ENCODE measurements at regions not wholly inside any gene's neighbourhood (a gene's known extent, or its start where the extent isn't known, plus 50 kb on each side); places are given as distances from the start of the nearest gene placed in this dataset.

DNA sequence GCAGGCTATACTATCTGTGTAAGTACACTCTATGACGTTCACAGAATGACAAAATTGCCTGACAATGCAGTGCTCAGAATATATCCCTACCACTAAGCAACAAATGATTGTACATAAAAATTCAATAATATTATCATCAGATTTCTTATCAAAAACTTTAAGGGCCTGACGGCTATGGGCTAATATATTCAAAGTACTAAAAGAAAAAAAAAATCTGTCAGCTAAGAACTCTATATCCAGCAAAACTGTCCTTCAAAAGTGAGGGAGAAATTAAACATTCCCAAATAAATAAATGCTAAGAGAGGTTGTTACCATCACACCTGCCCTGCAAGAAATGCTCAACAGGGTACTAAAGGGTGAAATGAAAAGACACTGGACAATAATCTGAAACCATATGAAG is 127.3 kb downstream of the TM2D1 start:
- POLR2A ChIA-PET, result no interaction called here
- H3K4me3 Mint-ChIP-seq, result no peak overlapping the region
- no peak for ATAC-seq (ENCODE audit: low read depth)

DNA sequence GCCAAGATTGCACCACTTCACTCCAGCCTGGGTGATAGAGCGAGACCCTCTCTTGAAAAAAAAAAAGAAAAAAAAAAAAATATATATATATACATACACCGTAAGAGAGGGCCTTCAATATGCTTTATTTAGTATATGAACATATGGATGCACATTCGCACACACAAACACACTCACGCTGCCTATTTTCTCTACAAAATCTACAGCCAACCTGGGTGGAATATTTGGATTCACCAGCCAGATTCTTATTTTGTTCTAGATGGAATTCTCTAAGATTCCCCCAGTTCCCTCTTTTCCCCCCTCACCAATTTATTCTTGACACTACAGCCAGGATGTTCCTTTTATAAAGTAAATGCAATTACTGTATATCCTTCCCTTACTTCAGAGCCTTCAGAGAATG is 131.6 kb downstream of the TM2D1 start:
- Histone ChIP-seq H2AFZ (ENCODE audit: insufficient read depth, low read depth, low read length, poor library complexity, severe bottlenecking) (no peak overlapping the region), H3K9me3 (ENCODE audit: control extremely low read depth in 1 of 3, control insufficient read depth in 2 of 3, insufficient read depth in 1 of 3, low read length in 2 of 3) (peaks cover 0 to 7% (median 0%) of the 10 kb centered on the region in 3 donors), H3K36me3 (replicated peaks in 1 of 2; ENCODE audit: control extremely low read depth in 1 of 2, control insufficient read depth in 1 of 2, extremely low read depth in 1 of 2, insufficient read depth in 2 of 2, low read length in 1 of 2) (no peaks in the 10 kb centered on the region), H3K4me2 (replicated peaks; ENCODE audit: low read depth, low read length, poor library complexity, severe bottlenecking) (no peak overlapping the region), H3K4me3 (ENCODE audit: control extremely low read depth in 1 of 5, extremely low read depth in 1 of 5, insufficient read depth in 1 of 5, low read depth in 2 of 5, low read length in 4 of 5) (no peak overlapping the region), H3K27me3 (replicated peaks in 1 of 4; ENCODE audit: control extremely low read depth in 1 of 4, control insufficient read depth in 3 of 4, insufficient read depth in 4 of 4, low read length in 3 of 4) (peaks cover 0 to 3% (median 0%) of the 10 kb centered on the region in 4 experiments), H3K27ac (ENCODE audit: low read length in 2 of 2) (no peak overlapping the region), H3K9ac (ENCODE audit: low read length) (no peak overlapping the region), H4K20me1 (ENCODE audit: control insufficient read depth, insufficient read depth, low read length, poor library complexity, severe bottlenecking) (no peaks in the 10 kb centered on the region), H3K4me1 (ENCODE audit: control insufficient read depth in 2 of 2, insufficient read depth in 2 of 2, low read length in 2 of 2) (no peaks in the 10 kb centered on the region), H3K79me2 (ENCODE audit: control insufficient read depth, insufficient read depth, low read length) (no peaks in the 10 kb centered on the region)
- TF ChIP-seq EZH2 (IDR thresholded peaks at IDR 0.05; ENCODE audit: borderline replicate concordance, insufficient read depth, low read depth, low read length, poor library complexity, severe bottlenecking), result no peak
- TF ChIP-seq, protein P1, sequence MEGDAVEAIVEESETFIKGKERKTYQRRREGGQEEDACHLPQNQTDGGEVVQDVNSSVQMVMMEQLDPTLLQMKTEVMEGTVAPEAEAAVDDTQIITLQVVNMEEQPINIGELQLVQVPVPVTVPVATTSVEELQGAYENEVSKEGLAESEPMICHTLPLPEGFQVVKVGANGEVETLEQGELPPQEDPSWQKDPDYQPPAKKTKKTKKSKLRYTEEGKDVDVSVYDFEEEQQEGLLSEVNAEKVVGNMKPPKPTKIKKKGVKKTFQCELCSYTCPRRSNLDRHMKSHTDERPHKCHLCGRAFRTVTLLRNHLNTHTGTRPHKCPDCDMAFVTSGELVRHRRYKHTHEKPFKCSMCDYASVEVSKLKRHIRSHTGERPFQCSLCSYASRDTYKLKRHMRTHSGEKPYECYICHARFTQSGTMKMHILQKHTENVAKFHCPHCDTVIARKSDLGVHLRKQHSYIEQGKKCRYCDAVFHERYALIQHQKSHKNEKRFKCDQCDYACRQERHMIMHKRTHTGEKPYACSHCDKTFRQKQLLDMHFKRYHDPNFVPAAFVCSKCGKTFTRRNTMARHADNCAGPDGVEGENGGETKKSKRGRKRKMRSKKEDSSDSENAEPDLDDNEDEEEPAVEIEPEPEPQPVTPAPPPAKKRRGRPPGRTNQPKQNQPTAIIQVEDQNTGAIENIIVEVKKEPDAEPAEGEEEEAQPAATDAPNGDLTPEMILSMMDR (IDR thresholded peaks at IDR 0.05), result no peak
- Mint-ChIP-seq H3K27ac (no peak overlapping the region), H3K27me3 (peaks cover 18% of the 10 kb centered on the region), H3K4me3 (no peak overlapping the region), H3K9me3 (ENCODE audit: insufficient read depth) (no peaks in the 10 kb centered on the region), H3K4me1 (no peaks in the 10 kb centered on the region)
- DNase-seq, result no peak
- no CpG with 5 or more reads among the region's 4 CpGs for WGBS (ENCODE audit: insufficient coverage)
- intact Hi-C loops (cut with micrococcal nuclease), result no loop called here
- ChIA-PET CTCF (interaction anchor here (0.7 to 1.2 kb wide), 2 partner anchors 43 to 1622 kb away, joined by 3 to 5 read pairs; no protein-coding TSS in a partner anchor), POLR2A (no interaction called here)
- no peak for ATAC-seq (ENCODE audit: low read depth)

More for the DNA sequence above, 127.3 kb downstream of the TM2D1 start:
- peaks cover 0 to 7% (median 0%) of the 10 kb centered on the region in 3 donors for H3K9me3 ChIP-seq (ENCODE audit: control extremely low read depth in 1 of 3, control insufficient read depth in 2 of 3, insufficient read depth in 1 of 3, low read length in 2 of 3)
- H3K27ac Mint-ChIP-seq, result no peak overlapping the region
- H3K27me3 ChIP-seq (replicated peaks in 1 of 4; ENCODE audit: control extremely low read depth in 1 of 4, control insufficient read depth in 3 of 4, insufficient read depth in 4 of 4, low read length in 3 of 4), result peaks cover 0 to 3% (median 1%) of the 10 kb centered on the region in 4 experiments
- H3K27me3 Mint-ChIP-seq, result peaks cover 17% of the 10 kb centered on the region
- H3K4me3 ChIP-seq (ENCODE audit: control extremely low read depth in 1 of 5, extremely low read depth in 1 of 5, insufficient read depth in 1 of 5, low read depth in 2 of 5, low read length in 4 of 5), result no peak overlapping the region
- H3K36me3 ChIP-seq (replicated peaks in 1 of 2; ENCODE audit: control extremely low read depth in 1 of 2, control insufficient read depth in 1 of 2, extremely low read depth in 1 of 2, insufficient read depth in 2 of 2, low read length in 1 of 2), result no peaks in the 10 kb centered on the region
- no peak overlapping the region for H2AFZ ChIP-seq (ENCODE audit: insufficient read depth, low read depth, low read length, poor library complexity, severe bottlenecking)
- no peak for TF ChIP-seq EZH2 (IDR thresholded peaks at IDR 0.05; ENCODE audit: borderline replicate concordance, insufficient read depth, low read depth, low read length, poor library complexity, severe bottlenecking)
- TF ChIP-seq, protein P1 (IDR thresholded peaks at IDR 0.05), result no peak
- intact Hi-C loops (cut with micrococcal nuclease), result no loop called here
- no CpG with 5 or more reads among the region's 2 CpGs for WGBS (ENCODE audit: insufficient coverage)
- H3K4me1 Mint-ChIP-seq, result no peaks in the 10 kb centered on the region
- H3K4me1 ChIP-seq (ENCODE audit: control insufficient read depth in 2 of 2, insufficient read depth in 2 of 2, low read length in 2 of 2), result no peaks in the 10 kb centered on the region
- no peak overlapping the region for H3K4me2 ChIP-seq (replicated peaks; ENCODE audit: low read depth, low read length, poor library complexity, severe bottlenecking)
- H3K27ac ChIP-seq (ENCODE audit: low read length in 2 of 2), result no peak overlapping the region
- H3K79me2 ChIP-seq (ENCODE audit: control insufficient read depth, insufficient read depth, low read length), result no peaks in the 10 kb centered on the region
- CTCF ChIA-PET, result interaction anchor here (0.6 to 2.2 kb wide), 2 partner anchors 9 to 19 kb away, joined by 3 to 9 read pairs; no protein-coding TSS in a partner anchor
- DNase-seq, result no peak
- H3K9ac ChIP-seq (ENCODE audit: low read length), result no peak overlapping the region
- no peaks in the 10 kb centered on the region for H3K9me3 Mint-ChIP-seq (ENCODE audit: insufficient read depth)
- H4K20me1 ChIP-seq (ENCODE audit: control insufficient read depth, insufficient read depth, low read length, poor library complexity, severe bottlenecking), result no peaks in the 10 kb centered on the region

All from B cell (primary cell).